Liver (tissue), 8 donors: ENCODE measurements at regions not wholly inside any gene's neighbourhood (a gene's known extent, or its start where the extent isn't known, plus 50 kb on each side); places are given as distances from the start of the nearest gene placed in this dataset.
"Not testable (repeated sequence)": the region's sequence is repeated elsewhere in the genome, so short reads cannot be mapped to it uniquely, and the experiment has no call there.

ENCODE experiments used
- DNase-seq: peaks from one replicate; pipeline ENCODE4 v3.0.0-alpha.2; 2017; ENCODE audit warnings: low spot score
- H3K27ac ChIP-seq, 2 donors: one replicate each; pipeline ENCODE4 v1.7.0; 2013; ENCODE audit warnings: inconsistent platforms in 2 of 2, low read length in 2 of 2, control low read depth in 1 of 2, low read depth in 1 of 2, mild to moderate bottlenecking in 1 of 2
- H3K27me3 ChIP-seq, 4 donors: one replicate each; pipeline versions ENCODE4 v1.6.1 to v1.7.0; 2013; ENCODE audit warnings: low read length in 3 of 4, inconsistent platforms in 1 of 4, mild to moderate bottlenecking in 1 of 4, moderate library complexity in 1 of 4; ENCODE audit not compliant: control insufficient read depth in 4 of 4, insufficient read depth in 4 of 4
- H3K36me3 ChIP-seq, 4 donors: one replicate each; pipeline versions ENCODE4 v1.6.1 to v1.7.0; 2013; ENCODE audit warnings: low read length in 3 of 4, mild to moderate bottlenecking in 3 of 4, low read depth in 1 of 4, moderate library complexity in 1 of 4; ENCODE audit not compliant: control insufficient read depth in 4 of 4, insufficient read depth in 3 of 4
- H3K4me1 ChIP-seq, 4 donors: one replicate each; pipeline versions ENCODE4 v1.6.1 to v1.7.0; 2013; ENCODE audit warnings: low read length in 3 of 4, mild to moderate bottlenecking in 3 of 4, moderate library complexity in 1 of 4; ENCODE audit not compliant: control insufficient read depth in 4 of 4, insufficient read depth in 4 of 4
- H3K4me3 ChIP-seq, 3 donors: one replicate each; pipeline versions ENCODE4 v1.6.1 to v1.7.0; 2013; ENCODE audit warnings: low read length in 3 of 3, control low read depth in 1 of 3, low read depth in 1 of 3, mild to moderate bottlenecking in 1 of 3
- H3K9ac ChIP-seq, 2 donors: one replicate each; pipeline ENCODE4 v1.7.0; 2013; ENCODE audit warnings: low read length in 2 of 2, mild to moderate bottlenecking in 2 of 2, moderate library complexity in 2 of 2, control low read depth in 1 of 2, low read depth in 1 of 2
- H3K9me3 ChIP-seq, 4 donors: one replicate each; pipeline versions ENCODE4 v1.6.1 to v1.7.0; 2013; ENCODE audit warnings: low read length in 3 of 4; ENCODE audit not compliant: control insufficient read depth in 4 of 4
- FOXA2 ChIP-seq: IDR thresholded peaks from 2 replicates; pipeline ENCODE4 v1.6.1; 2016; ENCODE audit warnings: antibody characterized with exemption
- GABPA ChIP-seq, 2 donors: IDR thresholded peaks in 1 of 2; conservative IDR thresholded peaks in 1 of 2; 2 replicates each; pipeline ENCODE4 v1.6.1; 2016; ENCODE audit warnings: antibody characterized with exemption in 2 of 2, mild to moderate bottlenecking in 1 of 2, moderate library complexity in 1 of 2
- JUND ChIP-seq, 2 donors: IDR thresholded peaks; 2 replicates each; pipeline ENCODE4 v1.6.1; 2016; ENCODE audit warnings: antibody characterized with exemption in 2 of 2
- RAD21 ChIP-seq, 2 donors: IDR thresholded peaks; 2 replicates each; pipeline ENCODE4 v1.6.1; 2016; ENCODE audit warnings: antibody characterized with exemption in 2 of 2, mild to moderate bottlenecking in 2 of 2
- RXRA ChIP-seq, 2 donors: IDR thresholded peaks; 2 replicates each; pipeline ENCODE4 v1.6.1; 2017 to 2018; ENCODE audit warnings: antibody characterized with exemption in 2 of 2, mild to moderate bottlenecking in 1 of 2
- SP1 ChIP-seq: IDR thresholded peaks from 2 replicates; pipeline ENCODE4 v1.6.1; 2018; ENCODE audit warnings: antibody characterized with exemption, mild to moderate bottlenecking
- TAF1 ChIP-seq: conservative IDR thresholded peaks from 2 replicates; pipeline ENCODE4 v1.6.1; 2016; ENCODE audit warnings: antibody characterized with exemption, mild to moderate bottlenecking
- WGBS: extraction: QIAGEN DNeasy Blood & Tissue Kit; methylation state at CpG from one replicate; pipeline ENCODE4 v1.1.7; 2013; 5-methylcytosine and 5-hydroxymethylcytosine counted together
- TF ChIP-seq, protein P1 (sequence below): IDR thresholded peaks from 2 replicates; pipeline ENCODE4 v1.6.1; 2016; ENCODE audit warnings: antibody characterized with exemption, mild to moderate bottlenecking
- TF ChIP-seq, protein P2 (sequence below): fragments of 150-350 bp; IDR thresholded peaks from 2 replicates; pipeline ENCODE4 v1.5.1; 2017; ENCODE audit warnings: improper control_type of control experiment, low read depth, low read length; ENCODE audit not compliant: missing input control
- TF ChIP-seq, protein P3 (sequence below): IDR thresholded peaks from 2 replicates; pipeline ENCODE4 v1.6.1; 2016; ENCODE audit warnings: antibody characterized with exemption
- donor health status: healthy.
- donor health status: healthy.
- donor health status: healthy.
- donor health status: healthy.
- donor health status: healthy.

DNA sequence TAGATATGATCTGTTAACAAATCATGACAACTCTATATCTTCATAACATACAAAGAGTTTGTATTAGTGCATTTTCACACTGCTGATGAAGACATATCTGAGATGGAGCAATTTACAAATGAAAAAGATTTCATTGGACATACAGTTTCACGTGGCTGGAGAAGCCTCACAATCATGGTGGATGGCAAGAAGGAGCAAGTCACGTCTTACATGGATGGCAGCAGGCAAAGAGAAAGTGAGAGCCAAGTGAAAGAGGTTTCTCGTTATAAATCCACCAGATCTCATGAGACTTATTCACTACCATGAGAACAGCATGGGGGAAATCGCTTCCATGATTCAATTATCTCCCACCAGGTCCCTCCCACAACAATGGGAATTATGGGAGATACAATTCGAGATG is 157.6 kb downstream of the DUSP6 start (continued):
- TF ChIP-seq, protein P1, sequence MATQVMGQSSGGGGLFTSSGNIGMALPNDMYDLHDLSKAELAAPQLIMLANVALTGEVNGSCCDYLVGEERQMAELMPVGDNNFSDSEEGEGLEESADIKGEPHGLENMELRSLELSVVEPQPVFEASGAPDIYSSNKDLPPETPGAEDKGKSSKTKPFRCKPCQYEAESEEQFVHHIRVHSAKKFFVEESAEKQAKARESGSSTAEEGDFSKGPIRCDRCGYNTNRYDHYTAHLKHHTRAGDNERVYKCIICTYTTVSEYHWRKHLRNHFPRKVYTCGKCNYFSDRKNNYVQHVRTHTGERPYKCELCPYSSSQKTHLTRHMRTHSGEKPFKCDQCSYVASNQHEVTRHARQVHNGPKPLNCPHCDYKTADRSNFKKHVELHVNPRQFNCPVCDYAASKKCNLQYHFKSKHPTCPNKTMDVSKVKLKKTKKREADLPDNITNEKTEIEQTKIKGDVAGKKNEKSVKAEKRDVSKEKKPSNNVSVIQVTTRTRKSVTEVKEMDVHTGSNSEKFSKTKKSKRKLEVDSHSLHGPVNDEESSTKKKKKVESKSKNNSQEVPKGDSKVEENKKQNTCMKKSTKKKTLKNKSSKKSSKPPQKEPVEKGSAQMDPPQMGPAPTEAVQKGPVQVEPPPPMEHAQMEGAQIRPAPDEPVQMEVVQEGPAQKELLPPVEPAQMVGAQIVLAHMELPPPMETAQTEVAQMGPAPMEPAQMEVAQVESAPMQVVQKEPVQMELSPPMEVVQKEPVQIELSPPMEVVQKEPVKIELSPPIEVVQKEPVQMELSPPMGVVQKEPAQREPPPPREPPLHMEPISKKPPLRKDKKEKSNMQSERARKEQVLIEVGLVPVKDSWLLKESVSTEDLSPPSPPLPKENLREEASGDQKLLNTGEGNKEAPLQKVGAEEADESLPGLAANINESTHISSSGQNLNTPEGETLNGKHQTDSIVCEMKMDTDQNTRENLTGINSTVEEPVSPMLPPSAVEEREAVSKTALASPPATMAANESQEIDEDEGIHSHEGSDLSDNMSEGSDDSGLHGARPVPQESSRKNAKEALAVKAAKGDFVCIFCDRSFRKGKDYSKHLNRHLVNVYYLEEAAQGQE: no peak
- TF ChIP-seq SP1: no peak
- no peak for TF ChIP-seq GABPA (IDR thresholded peaks at IDR 0.05 in 1 of 2, conservative IDR thresholded peaks at IDR 0.05 in 1 of 2)
- TF ChIP-seq RXRA (IDR thresholded peaks at IDR 0.05): no peak
- TF ChIP-seq FOXA2: no peak
- TF ChIP-seq TAF1: no peak
- TF ChIP-seq JUND (IDR thresholded peaks at IDR 0.05): no peak

DNA sequence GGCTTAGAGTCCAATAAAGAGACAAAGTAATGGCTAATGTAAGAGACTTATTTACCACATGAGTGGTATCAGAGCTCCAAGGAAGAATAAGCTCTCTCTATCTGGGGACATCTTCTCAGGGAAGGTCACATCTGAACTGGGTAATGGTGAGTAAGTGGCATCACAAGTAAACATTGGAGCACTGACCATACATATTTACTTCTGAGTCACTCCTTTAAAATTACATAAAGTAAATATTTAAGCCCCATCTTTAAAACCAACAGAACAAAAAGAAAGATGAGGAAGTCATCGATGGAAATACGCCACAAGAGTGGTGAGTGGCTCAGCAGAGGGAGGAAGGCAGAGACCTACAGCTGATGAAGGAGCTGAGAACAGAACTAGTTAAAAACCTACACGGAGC is 159.9 kb downstream of the DUSP6 start:
- no peak overlapping the region for H3K27ac ChIP-seq
- 86% methylated on average over 3 of the region's 3 CpGs for WGBS
- TF ChIP-seq JUND (IDR thresholded peaks at IDR 0.05) (no peak), RAD21 (IDR thresholded peaks at IDR 0.05) (no peak), GABPA (IDR thresholded peaks at IDR 0.05 in 1 of 2, conservative IDR thresholded peaks at IDR 0.05 in 1 of 2) (no peak), TAF1 (no peak)
- TF ChIP-seq, protein P2, sequence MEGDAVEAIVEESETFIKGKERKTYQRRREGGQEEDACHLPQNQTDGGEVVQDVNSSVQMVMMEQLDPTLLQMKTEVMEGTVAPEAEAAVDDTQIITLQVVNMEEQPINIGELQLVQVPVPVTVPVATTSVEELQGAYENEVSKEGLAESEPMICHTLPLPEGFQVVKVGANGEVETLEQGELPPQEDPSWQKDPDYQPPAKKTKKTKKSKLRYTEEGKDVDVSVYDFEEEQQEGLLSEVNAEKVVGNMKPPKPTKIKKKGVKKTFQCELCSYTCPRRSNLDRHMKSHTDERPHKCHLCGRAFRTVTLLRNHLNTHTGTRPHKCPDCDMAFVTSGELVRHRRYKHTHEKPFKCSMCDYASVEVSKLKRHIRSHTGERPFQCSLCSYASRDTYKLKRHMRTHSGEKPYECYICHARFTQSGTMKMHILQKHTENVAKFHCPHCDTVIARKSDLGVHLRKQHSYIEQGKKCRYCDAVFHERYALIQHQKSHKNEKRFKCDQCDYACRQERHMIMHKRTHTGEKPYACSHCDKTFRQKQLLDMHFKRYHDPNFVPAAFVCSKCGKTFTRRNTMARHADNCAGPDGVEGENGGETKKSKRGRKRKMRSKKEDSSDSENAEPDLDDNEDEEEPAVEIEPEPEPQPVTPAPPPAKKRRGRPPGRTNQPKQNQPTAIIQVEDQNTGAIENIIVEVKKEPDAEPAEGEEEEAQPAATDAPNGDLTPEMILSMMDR: no peak
- TF ChIP-seq, protein P3, sequence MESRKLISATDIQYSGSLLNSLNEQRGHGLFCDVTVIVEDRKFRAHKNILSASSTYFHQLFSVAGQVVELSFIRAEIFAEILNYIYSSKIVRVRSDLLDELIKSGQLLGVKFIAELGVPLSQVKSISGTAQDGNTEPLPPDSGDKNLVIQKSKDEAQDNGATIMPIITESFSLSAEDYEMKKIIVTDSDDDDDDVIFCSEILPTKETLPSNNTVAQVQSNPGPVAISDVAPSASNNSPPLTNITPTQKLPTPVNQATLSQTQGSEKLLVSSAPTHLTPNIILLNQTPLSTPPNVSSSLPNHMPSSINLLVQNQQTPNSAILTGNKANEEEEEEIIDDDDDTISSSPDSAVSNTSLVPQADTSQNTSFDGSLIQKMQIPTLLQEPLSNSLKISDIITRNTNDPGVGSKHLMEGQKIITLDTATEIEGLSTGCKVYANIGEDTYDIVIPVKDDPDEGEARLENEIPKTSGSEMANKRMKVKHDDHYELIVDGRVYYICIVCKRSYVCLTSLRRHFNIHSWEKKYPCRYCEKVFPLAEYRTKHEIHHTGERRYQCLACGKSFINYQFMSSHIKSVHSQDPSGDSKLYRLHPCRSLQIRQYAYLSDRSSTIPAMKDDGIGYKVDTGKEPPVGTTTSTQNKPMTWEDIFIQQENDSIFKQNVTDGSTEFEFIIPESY: no peak
- DNase-seq: no peak
- H3K4me3 ChIP-seq: no peak overlapping the region
- H3K9me3 ChIP-seq: no peaks in the 10 kb centered on the region
- no peaks in the 10 kb centered on the region for H3K27me3 ChIP-seq
- H3K9ac ChIP-seq: no peak overlapping the region
- no peaks in the 10 kb centered on the region for H3K4me1 ChIP-seq
- H3K36me3 ChIP-seq: no peaks in the 10 kb centered on the region

DNA sequence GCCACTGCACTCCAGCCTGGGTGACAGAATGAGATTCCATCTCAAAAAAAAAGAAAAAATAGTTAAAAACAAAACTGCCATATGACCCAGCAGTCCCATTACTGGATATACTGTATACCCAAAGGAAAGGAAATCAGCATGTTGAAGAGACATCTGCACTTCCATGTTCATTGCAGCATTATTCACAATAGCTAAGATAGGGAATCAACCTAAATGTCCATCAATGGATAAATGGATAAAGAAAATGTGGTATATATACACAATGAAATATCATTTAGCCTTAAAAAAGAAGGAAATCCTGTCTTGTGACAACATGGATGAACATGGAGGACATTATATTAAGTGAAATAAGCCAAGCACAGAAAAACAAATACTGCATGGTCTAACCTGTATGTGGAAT is 160.7 kb downstream of the DUSP6 start:
- H3K27me3 ChIP-seq, DNase-seq, H3K36me3 ChIP-seq, H3K9ac ChIP-seq, H3K4me3 ChIP-seq, H3K27ac ChIP-seq, H3K4me1 ChIP-seq, H3K9me3 ChIP-seq: not testable (repeated sequence)
